ENCODE measurements at regions not wholly inside any gene's neighbourhood (a gene's known extent, or its start where the extent isn't known, plus 50 kb on each side); places are given as distances from the start of the nearest gene placed in this dataset.

- peak; percentile 6 for DNase-seq (ENCODE audit: low spot score)
- 85% methylated on average over 8 of the region's 8 CpGs for WGBS
Observed at GRCh38 chr1:30287976-30288375, 435.4 kb downstream of the MATN1 start.

GRCh38 chr1:30286988-30287839, 436.2 kb downstream of the MATN1 start:
- no peaks in the 10 kb centered on the region for H3K27me3 ChIP-seq (ENCODE audit: control insufficient read depth in 4 of 4, insufficient read depth in 4 of 4, low read length in 3 of 4)
- WGBS = 77% methylated on average over 6 of the region's 6 CpGs
- H3K4me3 ChIP-seq (ENCODE audit: low read depth in 1 of 3, low read length in 3 of 3) = no peak overlapping the region
- DNase-seq (ENCODE audit: low spot score) = peak; percentile 20
- no peak overlapping the region for H3K27ac ChIP-seq (ENCODE audit: low read depth in 1 of 2, low read length in 2 of 2)
- H3K9ac ChIP-seq (ENCODE audit: low read depth in 1 of 2, low read length in 2 of 2) = no peak overlapping the region
- H3K9me3 ChIP-seq (ENCODE audit: control insufficient read depth in 4 of 4, low read length in 3 of 4) = no peaks in the 10 kb centered on the region
- H3K4me1 ChIP-seq (ENCODE audit: control insufficient read depth in 4 of 4, insufficient read depth in 4 of 4, low read length in 3 of 4) = no peaks in the 10 kb centered on the region
- no peaks in the 10 kb centered on the region for H3K36me3 ChIP-seq (ENCODE audit: control insufficient read depth in 4 of 4, insufficient read depth in 3 of 4, low read depth in 1 of 4, low read length in 3 of 4)
- no peak for TF ChIP-seq REST (IDR thresholded peaks at IDR 0.05)
- no peak for TF ChIP-seq TAF1 (conservative IDR thresholded peaks at IDR 0.05)
- TF ChIP-seq RXRA (IDR thresholded peaks at IDR 0.05) = no peak
- TF ChIP-seq GABPA (IDR thresholded peaks at IDR 0.05 in 1 of 2, conservative IDR thresholded peaks at IDR 0.05 in 1 of 2) = no peak
- TF ChIP-seq ATF3 (IDR thresholded peaks at IDR 0.05) = no peak

More at GRCh38 chr1:30287976-30288375, 435.4 kb downstream of the MATN1 start:
- no peak overlapping the region for H3K4me3 ChIP-seq (ENCODE audit: low read depth in 1 of 3, low read length in 3 of 3)
- H3K27me3 ChIP-seq (ENCODE audit: control insufficient read depth in 4 of 4, insufficient read depth in 4 of 4, low read length in 3 of 4) = no peaks in the 10 kb centered on the region
- H3K9me3 ChIP-seq (ENCODE audit: control insufficient read depth in 4 of 4, low read length in 3 of 4) = no peaks in the 10 kb centered on the region
- no peaks in the 10 kb centered on the region for H3K4me1 ChIP-seq (ENCODE audit: control insufficient read depth in 4 of 4, insufficient read depth in 4 of 4, low read length in 3 of 4)
- no peak for TF ChIP-seq RAD21 (IDR thresholded peaks at IDR 0.05)
- no peak for TF ChIP-seq MAX (IDR thresholded peaks at IDR 0.05)
- TF ChIP-seq TAF1 (conservative IDR thresholded peaks at IDR 0.05) = no peak
- no peak for TF ChIP-seq SP1 (IDR thresholded peaks at IDR 0.05)
- TF ChIP-seq JUND (IDR thresholded peaks at IDR 0.05) = no peak
- TF ChIP-seq EGR1 (IDR thresholded peaks at IDR 0.05; ENCODE audit: low read depth in 2 of 2) = no peak
- TF ChIP-seq CTCF (IDR thresholded peaks at IDR 0.05; ENCODE audit: low read depth, low read length, missing input control) = no peak
- TF ChIP-seq YY1 (IDR thresholded peaks at IDR 0.05) = no peak
- TF ChIP-seq FOXA2 (IDR thresholded peaks at IDR 0.05) = no peak
- TF ChIP-seq HNF4G (IDR thresholded peaks at IDR 0.05) = no peak
- TF ChIP-seq NR2F2 (IDR thresholded peaks at IDR 0.05) = no peak
- TF ChIP-seq REST (IDR thresholded peaks at IDR 0.05) = no peak
- no peaks in the 10 kb centered on the region for H3K36me3 ChIP-seq (ENCODE audit: control insufficient read depth in 4 of 4, insufficient read depth in 3 of 4, low read depth in 1 of 4, low read length in 3 of 4)
- H3K27ac ChIP-seq (ENCODE audit: low read depth in 1 of 2, low read length in 2 of 2) = no peak overlapping the region
- no peak overlapping the region for H3K9ac ChIP-seq (ENCODE audit: low read depth in 1 of 2, low read length in 2 of 2)
